ENCODE measurements at regions not wholly inside any gene's neighbourhood (a gene's known extent, or its start where the extent isn't known, plus 50 kb on each side); places are given as distances from the start of the nearest gene placed in this dataset.

GRCh38 chr3:28081533-28081947, 159.9 kb upstream of the CMC1 start:
- intact Hi-C loops (cut with micrococcal nuclease): loop anchor here (5.0 kb wide), 1 partner anchor 246 kb away; no protein-coding TSS in a partner anchor

GRCh38 chr3:28087591-28087990, 153.8 kb upstream of the CMC1 start:
- intact Hi-C loops (cut with micrococcal nuclease): loop anchor here (5.0 kb wide), 1 partner anchor 365 kb away; the partner anchor contains the start of gene EOMES

- intact Hi-C loops (cut with micrococcal nuclease): loop anchor here (5.0 kb wide), 1 partner anchor 367 kb away; the partner anchor contains the start of gene EOMES
Observed at GRCh38 chr3:28088811-28089526, 152.4 kb upstream of the CMC1 start.

- intact Hi-C loops (cut with micrococcal nuclease): loop anchor here (5.0 kb wide), 1 partner anchor 367 kb away; the partner anchor contains the start of gene EOMES
Observed at GRCh38 chr3:28089527-28089897, 151.9 kb upstream of the CMC1 start.

GRCh38 chr3:28099296-28099695, 142.1 kb upstream of the CMC1 start:
- intact Hi-C loops (cut with micrococcal nuclease): no loop called here

DNA sequence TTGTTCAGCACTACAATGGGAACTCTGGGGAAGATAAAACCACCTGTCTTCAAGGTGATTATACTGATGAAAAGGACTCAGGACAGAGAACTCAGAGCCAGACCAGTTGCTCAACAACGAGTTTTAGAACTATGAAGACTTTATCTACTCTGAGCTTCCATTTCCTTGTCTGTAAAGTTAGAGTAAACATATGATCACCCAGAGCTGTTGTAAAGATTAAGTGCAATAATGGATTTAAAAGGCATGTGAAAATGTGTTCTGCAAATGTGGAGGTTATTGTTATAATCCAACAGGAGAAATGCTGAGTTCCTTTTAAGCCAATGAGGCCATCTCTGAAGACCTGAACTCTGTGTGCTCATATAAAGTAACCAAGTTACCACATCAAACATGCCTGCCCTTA, 139.7 kb upstream of the CMC1 start:
- intact Hi-C loops (cut with micrococcal nuclease): no loop called here

DNA sequence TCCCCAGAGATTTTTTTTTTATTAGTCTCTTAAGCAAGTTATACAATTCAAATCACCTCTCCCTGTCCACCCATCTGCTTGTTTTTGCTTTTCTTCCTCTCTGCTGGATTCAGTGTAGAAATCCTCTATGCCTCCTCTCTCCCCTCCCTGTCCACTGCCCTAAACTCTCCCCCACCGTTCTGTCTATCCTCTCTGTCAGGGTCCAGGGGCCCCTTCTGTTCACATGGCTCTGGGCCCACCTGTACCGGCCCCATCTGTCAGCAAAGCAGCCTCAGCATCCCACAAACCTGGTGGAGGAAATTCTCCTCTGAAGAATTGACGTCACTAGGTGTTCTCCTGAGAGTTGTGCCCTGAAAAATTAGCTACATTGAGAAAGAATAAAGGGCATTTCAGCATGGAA, 137.6 kb upstream of the CMC1 start:
- intact Hi-C loops (cut with micrococcal nuclease): no loop called here

- intact Hi-C loops (cut with micrococcal nuclease): no loop called here
Observed at GRCh38 chr3:28104896-28105534, 136.4 kb upstream of the CMC1 start.

DNA sequence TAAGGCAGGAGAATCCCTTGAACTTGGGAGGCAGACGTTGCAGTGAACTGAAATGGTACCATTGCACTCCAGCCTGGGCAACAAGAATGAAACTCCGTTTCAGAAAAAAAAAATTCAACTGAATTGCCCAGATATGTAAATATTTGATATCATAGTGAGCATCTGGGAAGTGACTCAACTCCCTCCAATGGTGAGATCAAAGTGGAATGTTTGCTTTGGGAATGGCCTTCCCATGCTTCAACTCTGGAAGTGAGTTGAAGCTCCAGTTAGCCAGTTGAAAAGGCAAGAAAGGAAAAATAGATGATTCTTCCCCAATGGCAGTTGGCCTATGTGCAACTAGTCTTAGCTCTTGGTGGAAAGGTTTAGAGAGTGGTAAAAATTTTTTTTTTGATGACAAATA, 131.6 kb upstream of the CMC1 start:
- intact Hi-C loops (cut with micrococcal nuclease): no loop called here

DNA sequence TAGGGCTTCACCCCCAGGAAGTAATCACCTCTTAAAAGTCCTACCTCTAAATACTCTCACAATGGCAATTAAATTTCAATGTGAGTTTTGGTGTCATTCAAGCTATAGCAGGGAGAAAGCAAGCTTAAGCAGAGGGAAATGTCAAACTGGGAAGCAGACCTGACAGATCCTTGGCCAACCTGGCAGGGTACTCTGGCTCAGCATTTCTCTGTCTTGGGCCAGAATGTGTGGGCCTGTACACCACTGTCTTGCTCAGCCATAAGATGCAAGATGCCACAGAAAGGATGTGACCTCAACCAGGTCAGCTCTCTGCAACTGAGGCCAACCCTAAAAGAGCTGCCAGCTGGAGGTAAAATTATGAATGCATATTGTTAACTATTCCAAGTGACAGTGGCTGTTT, 130.6 kb upstream of the CMC1 start:
- intact Hi-C loops (cut with micrococcal nuclease): no loop called here

GRCh38 chr3:28114893-28115292, 126.5 kb upstream of the CMC1 start:
- intact Hi-C loops (cut with micrococcal nuclease): no loop called here

DNA sequence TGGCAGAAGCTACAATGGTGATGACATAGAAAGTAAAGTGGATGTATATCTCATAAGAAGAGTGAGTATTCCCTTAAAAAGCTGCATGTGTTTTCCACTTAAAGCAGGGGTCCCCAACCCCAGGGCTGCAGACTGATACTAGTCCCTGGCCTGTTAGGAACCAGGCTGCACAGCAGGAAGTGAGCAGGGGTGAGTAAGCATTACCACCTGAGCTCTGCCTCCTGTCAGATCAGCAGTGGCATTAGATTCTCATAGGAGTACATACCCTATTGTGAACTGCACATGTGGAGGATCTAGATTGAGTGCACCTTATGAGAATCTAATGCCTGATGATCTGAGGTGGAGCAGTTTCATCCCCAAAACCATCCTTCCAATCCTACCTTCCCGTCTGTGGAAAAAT, 126.1 kb upstream of the CMC1 start:
- intact Hi-C loops (cut with micrococcal nuclease): no loop called here

GRCh38 chr3:28117598-28117997, 123.8 kb upstream of the CMC1 start:
- intact Hi-C loops (cut with micrococcal nuclease): no loop called here

DNA sequence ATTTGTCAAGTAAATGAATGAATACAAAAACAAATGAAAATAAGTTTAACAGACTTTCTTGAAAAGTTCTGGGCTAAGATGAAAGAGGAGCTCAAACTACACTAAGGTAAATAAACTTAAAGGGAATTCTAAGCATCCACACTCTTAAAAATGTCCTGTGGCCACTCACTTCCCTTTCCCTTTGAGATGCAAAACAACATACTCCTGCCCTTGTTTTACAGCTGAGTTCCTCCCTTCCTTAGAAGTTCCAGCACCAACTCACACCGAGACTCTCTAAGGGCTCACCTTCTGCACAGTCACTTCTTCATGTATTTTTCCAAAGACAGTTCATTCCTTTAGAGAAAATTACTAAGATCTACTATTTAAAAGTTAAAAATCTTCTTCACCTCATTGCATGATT, 123.3 kb upstream of the CMC1 start:
- intact Hi-C loops (cut with micrococcal nuclease): no loop called here

- intact Hi-C loops (cut with micrococcal nuclease): no loop called here
Observed at GRCh38 chr3:28122227-28122626, 119.2 kb upstream of the CMC1 start.

DNA sequence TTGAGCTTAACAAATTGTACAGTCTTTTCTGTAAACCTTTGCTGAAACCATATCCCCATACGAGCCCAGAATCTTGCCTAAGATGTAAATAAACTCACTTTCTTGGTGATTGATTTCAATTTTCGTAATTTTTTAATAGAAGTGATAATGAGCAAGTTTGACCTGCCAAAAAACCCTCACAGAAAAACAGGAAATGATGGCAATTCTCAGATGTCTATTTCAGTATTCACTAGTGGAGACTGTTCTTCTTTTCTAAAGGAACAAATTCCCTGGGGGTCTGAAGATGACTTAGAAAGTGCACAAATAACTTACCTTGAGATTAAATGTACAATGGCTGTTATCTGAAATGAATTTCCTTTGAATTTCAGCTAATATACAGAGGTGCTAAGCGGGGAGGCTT, 116.5 kb upstream of the CMC1 start:
- intact Hi-C loops (cut with micrococcal nuclease): no loop called here

DNA sequence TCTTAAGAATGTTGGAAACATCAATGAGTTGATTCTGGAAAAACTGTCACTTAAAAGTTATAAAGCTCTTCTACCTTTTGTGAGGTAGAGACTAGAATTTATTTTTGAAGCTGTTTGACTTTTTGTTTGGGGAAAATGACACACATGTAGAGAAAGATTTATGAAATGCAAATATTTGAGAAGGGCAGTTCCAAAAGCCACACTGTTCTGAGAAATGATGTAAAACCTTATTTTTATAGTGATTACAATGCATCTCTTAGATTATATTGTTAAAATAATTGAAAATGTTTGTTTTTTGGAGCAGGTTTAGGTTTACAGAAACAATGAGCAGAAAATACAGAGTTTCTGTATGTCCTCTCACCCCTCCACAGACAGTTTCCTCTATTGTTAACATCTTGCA, 116.1 kb upstream of the CMC1 start:
- intact Hi-C loops (cut with micrococcal nuclease): no loop called here

DNA sequence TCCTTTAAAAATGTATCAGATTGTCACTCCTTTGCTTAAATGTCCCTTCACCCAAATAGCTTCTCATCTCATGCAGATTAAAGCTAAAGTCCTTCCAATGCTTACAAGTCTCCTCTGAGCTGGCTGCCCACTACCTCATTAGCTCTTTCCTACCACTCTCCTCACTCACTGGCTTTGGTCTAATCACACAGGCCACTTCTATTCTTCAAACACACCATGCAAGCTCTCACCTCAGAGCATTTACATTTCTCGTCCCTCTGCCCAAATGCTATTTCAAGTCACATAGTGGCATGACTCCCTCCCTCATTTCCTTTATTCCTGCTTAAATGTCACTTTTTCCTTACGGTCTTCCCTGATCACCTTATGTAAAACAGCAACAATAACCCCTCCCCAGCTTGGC, 110.6 kb upstream of the CMC1 start:
- intact Hi-C loops (cut with micrococcal nuclease): no loop called here

DNA sequence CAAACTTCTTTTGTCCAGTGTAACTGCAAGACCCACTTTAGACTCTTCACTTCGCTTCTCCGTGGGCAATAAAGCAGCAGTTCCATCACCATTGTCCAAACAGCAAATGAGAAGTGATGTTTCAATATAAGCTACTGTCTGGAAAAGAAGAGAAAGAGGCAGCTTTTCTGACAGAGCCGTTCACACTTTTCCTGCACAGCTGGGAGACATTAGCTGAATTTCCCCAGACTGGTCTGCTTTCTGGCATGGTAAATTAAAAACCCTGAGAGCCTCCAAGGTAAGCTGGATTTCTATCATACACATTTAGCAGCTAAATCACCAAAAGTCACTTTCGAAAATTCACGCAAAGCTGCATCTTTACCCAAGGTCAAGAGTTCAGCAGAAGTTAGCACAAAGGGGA, 108.5 kb upstream of the CMC1 start:
- intact Hi-C loops (cut with micrococcal nuclease): no loop called here

GRCh38 chr3:28134198-28134597, 107.2 kb upstream of the CMC1 start:
- intact Hi-C loops (cut with micrococcal nuclease): no loop called here

GRCh38 chr3:28134792-28135375, 106.5 kb upstream of the CMC1 start:
- intact Hi-C loops (cut with micrococcal nuclease): no loop called here

DNA sequence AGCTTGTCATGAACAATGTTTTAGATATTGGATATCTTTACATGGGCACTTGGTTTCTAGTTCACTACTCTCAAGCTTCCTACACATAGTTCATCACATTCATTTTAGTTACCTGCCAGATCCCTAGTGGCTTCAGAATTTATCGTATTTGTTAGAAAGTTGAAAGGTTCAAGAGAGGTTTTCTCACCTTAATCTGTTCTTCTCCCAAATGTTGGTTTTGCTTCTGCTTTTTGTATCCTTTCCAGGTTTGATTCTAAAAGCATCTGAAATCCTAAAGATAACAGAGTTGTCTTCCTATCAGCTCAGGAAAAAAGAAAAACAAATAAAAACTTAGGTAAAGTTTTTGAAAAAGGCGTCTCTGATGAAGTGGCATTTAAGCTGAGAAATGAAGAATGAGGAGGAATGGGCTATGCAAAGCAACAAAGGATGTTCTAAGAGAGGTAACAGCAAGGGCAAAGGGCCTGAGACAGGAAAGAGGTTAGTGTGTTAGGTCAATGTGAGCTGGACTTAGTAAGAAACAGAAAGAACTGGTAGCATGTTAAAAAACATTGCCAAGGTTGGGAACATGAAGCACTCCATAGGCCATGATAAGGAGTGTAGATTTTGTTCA, 104.7 kb upstream of the CMC1 start:
- intact Hi-C loops (cut with micrococcal nuclease): no loop called here
